Erythroblast (primary cell): ENCODE measurements at regions not wholly inside any gene's neighbourhood (a gene's known extent, or its start where the extent isn't known, plus 50 kb on each side); places are given as distances from the start of the nearest gene placed in this dataset.

Experiments used
- DNase-seq, 2 experiments: peaks; one replicate each; lab custom pipeline; 2025; lab: John Stamatoyannopoulos, UW
- GATA1 ChIP-seq: IDR thresholded peaks from 2 replicates; pipeline ENCODE4 v1.6.1; 2011; ENCODE audit warnings: low read depth, mild to moderate bottlenecking, control low read depth, low read length, moderate library complexity
- POLR2A ChIP-seq: IDR thresholded peaks from 2 replicates; pipeline ENCODE4 v1.6.1; 2011; ENCODE audit warnings: mild to moderate bottlenecking, low read length

- no peak for TF ChIP-seq GATA1
- no peak for TF ChIP-seq POLR2A
- no peak for DNase-seq
Observed at GRCh38 chr1:59052166-59052590, 244.7 kb upstream of the FGGY start.

GRCh38 chr1:59054172-59054571, 242.7 kb upstream of the FGGY start:
- DNase-seq, result no peak
- TF ChIP-seq POLR2A (no peak), GATA1 (no peak)

GRCh38 chr1:59055908-59056719, 240.8 kb upstream of the FGGY start:
- peak in 1 of 2 experiments; percentile 40 for DNase-seq
- TF ChIP-seq POLR2A, result no peak
- TF ChIP-seq GATA1, result no peak

- no peak for TF ChIP-seq POLR2A
- no peak for TF ChIP-seq GATA1
- peak; percentile 7 to 15 for DNase-seq
Observed at GRCh38 chr1:59057211-59057694, 239.6 kb upstream of the FGGY start.

- no peak for TF ChIP-seq GATA1
- no peak for TF ChIP-seq POLR2A
- no peak for DNase-seq
Observed at GRCh38 chr1:59057796-59058195, 239.1 kb upstream of the FGGY start.

GRCh38 chr1:59058665-59059439, 238.0 kb upstream of the FGGY start:
- TF ChIP-seq POLR2A (no peak), GATA1 (no peak)
- DNase-seq, result no peak

GRCh38 chr1:59061876-59062275, 235.0 kb upstream of the FGGY start:
- TF ChIP-seq GATA1 (no peak), POLR2A (no peak)
- DNase-seq, result no peak

GRCh38 chr1:59062743-59063142, 234.2 kb upstream of the FGGY start:
- no peak for TF ChIP-seq POLR2A
- peak; percentile 29 to 58 for DNase-seq

- TF ChIP-seq GATA1, result no peak
- TF ChIP-seq POLR2A, result no peak
- no peak for DNase-seq
Observed at GRCh38 chr1:59063501-59063900, 233.4 kb upstream of the FGGY start.

GRCh38 chr1:59064592-59064991, 232.3 kb upstream of the FGGY start:
- TF ChIP-seq GATA1 (no peak), POLR2A (no peak)
- no peak for DNase-seq

- no peak for DNase-seq
- TF ChIP-seq GATA1 (no peak), POLR2A (no peak)
Observed at GRCh38 chr1:59066236-59066635, 230.7 kb upstream of the FGGY start.

GRCh38 chr1:59070610-59071009, 226.3 kb upstream of the FGGY start:
- DNase-seq, result no peak
- no peak for TF ChIP-seq GATA1

- no peak for TF ChIP-seq POLR2A
- TF ChIP-seq GATA1, result no peak
- no peak for DNase-seq
Observed at GRCh38 chr1:59071289-59071688, 225.6 kb upstream of the FGGY start.

GRCh38 chr1:59071876-59072582, 224.9 kb upstream of the FGGY start:
- DNase-seq, result no peak
- TF ChIP-seq POLR2A (no peak), GATA1 (no peak)
